ENCODE measurements at regions not wholly inside any gene's neighbourhood (a gene's known extent, or its start where the extent isn't known, plus 50 kb on each side); places are given as distances from the start of the nearest gene placed in this dataset.

- no peak for DNase-seq
These were observed 148.4 kb upstream of the PLPP4 start for GRCh38 chr10:120308589-120308988.

GRCh38 chr10:120313715-120314114 lies 143.3 kb upstream of the PLPP4 start:
- DNase-seq = no peak

GRCh38 chr10:120314442-120314841 lies 142.6 kb upstream of the PLPP4 start:
- DNase-seq = no peak

GRCh38 chr10:120318862-120319261 lies 138.2 kb upstream of the PLPP4 start:
- DNase-seq = no peak

- no peak for DNase-seq
These were observed 129.4 kb upstream of the PLPP4 start for GRCh38 chr10:120327675-120328074.

- DNase-seq = no peak
These were observed 128.4 kb upstream of the PLPP4 start for GRCh38 chr10:120328647-120329046.

GRCh38 chr10:120335553-120335952 lies 121.5 kb upstream of the PLPP4 start:
- DNase-seq = no peak

GRCh38 chr10:120336306-120336910 lies 120.6 kb upstream of the PLPP4 start:
- DNase-seq = no peak

- no peak for DNase-seq
These were observed 120.0 kb upstream of the PLPP4 start for GRCh38 chr10:120336911-120337540.

- DNase-seq = no peak
These were observed 114.8 kb upstream of the PLPP4 start for GRCh38 chr10:120342115-120342714.

GRCh38 chr10:120345186-120345585 lies 111.8 kb upstream of the PLPP4 start:
- DNase-seq = no peak

- no peak for DNase-seq
These were observed 109.4 kb upstream of the PLPP4 start for GRCh38 chr10:120347644-120348043.

GRCh38 chr10:120349069-120349468 lies 108.0 kb upstream of the PLPP4 start:
- DNase-seq = no peak

GRCh38 chr10:120355425-120355824 lies 101.6 kb upstream of the PLPP4 start:
- DNase-seq = no peak

- no peak for DNase-seq
These were observed 96.5 kb upstream of the PLPP4 start for GRCh38 chr10:120360571-120360970.

- no peak for DNase-seq
These were observed 91.2 kb upstream of the PLPP4 start for GRCh38 chr10:120365872-120366271.

GRCh38 chr10:120367341-120367740 lies 89.7 kb upstream of the PLPP4 start:
- DNase-seq = no peak

- DNase-seq = no peak
These were observed 88.7 kb upstream of the PLPP4 start for GRCh38 chr10:120368338-120368737.

GRCh38 chr10:120368927-120369326 lies 88.1 kb upstream of the PLPP4 start:
- DNase-seq = no peak

- no peak for DNase-seq
These were observed 87.2 kb upstream of the PLPP4 start for GRCh38 chr10:120369856-120370276.

- no peak for DNase-seq
These were observed 85.2 kb upstream of the PLPP4 start for GRCh38 chr10:120371856-120372255.

GRCh38 chr10:120372917-120373316 lies 84.1 kb upstream of the PLPP4 start:
- DNase-seq = no peak

- DNase-seq = no peak
These were observed 81.4 kb upstream of the PLPP4 start for GRCh38 chr10:120375666-120376065.

GRCh38 chr10:120381931-120382330 lies 75.1 kb upstream of the PLPP4 start:
- no peak for DNase-seq

GRCh38 chr10:120382360-120382759 lies 74.7 kb upstream of the PLPP4 start:
- DNase-seq = no peak

Data from T1000 (cell line).